HUES6 (cell line): ENCODE measurements at regions not wholly inside any gene's neighbourhood (a gene's known extent, or its start where the extent isn't known, plus 50 kb on each side); places are given as distances from the start of the nearest gene placed in this dataset.

Experiments
- H3K27ac ChIP-seq: 2 replicates; pipeline ENCODE4 v1.7.0; 2013; ENCODE audit warnings: low read depth, mild to moderate bottlenecking, low read length, inconsistent platforms
- H3K27me3 ChIP-seq: 2 replicates; pipeline ENCODE4 v1.6.1; 2013; ENCODE audit warnings: low read length; ENCODE audit not compliant: control insufficient read depth, insufficient read depth
- H3K36me3 ChIP-seq: 2 replicates; pipeline ENCODE4 v1.6.1; 2013; ENCODE audit warnings: low read length; ENCODE audit not compliant: control insufficient read depth, insufficient read depth
- H3K4me1 ChIP-seq: 2 replicates; pipeline ENCODE4 v1.6.1; 2013; ENCODE audit warnings: low read length; ENCODE audit not compliant: control insufficient read depth, insufficient read depth
- H3K4me3 ChIP-seq: 2 replicates; pipeline ENCODE4 v1.5.1; 2013; ENCODE audit warnings: low read depth, low read length
- H3K9ac ChIP-seq: one replicate; pipeline ENCODE4 v1.6.1; 2013; ENCODE audit warnings: mild to moderate bottlenecking, low read length
- H3K9me3 ChIP-seq: 2 replicates; pipeline ENCODE4 v1.6.1; 2013; ENCODE audit warnings: low read depth, low read length; ENCODE audit not compliant: control insufficient read depth, insufficient read depth

GRCh38 chr14:98705871-98706300 is 566.1 kb downstream of the BCL11B start:
- no peaks in the 10 kb centered on the region for H3K9me3 ChIP-seq
- no peak overlapping the region for H3K4me3 ChIP-seq
- no peak overlapping the region for H3K27ac ChIP-seq
- no peak overlapping the region for H3K9ac ChIP-seq
- no peaks in the 10 kb centered on the region for H3K36me3 ChIP-seq
- no peaks in the 10 kb centered on the region for H3K27me3 ChIP-seq
- peaks cover 12% of the 10 kb centered on the region for H3K4me1 ChIP-seq

GRCh38 chr14:98707522-98707921 is 564.5 kb downstream of the BCL11B start:
- peaks cover 12% of the 10 kb centered on the region for H3K4me1 ChIP-seq
- no peak overlapping the region for H3K27ac ChIP-seq
- no peak overlapping the region for H3K9ac ChIP-seq
- H3K36me3 ChIP-seq = no peaks in the 10 kb centered on the region
- no peaks in the 10 kb centered on the region for H3K27me3 ChIP-seq
- no peaks in the 10 kb centered on the region for H3K9me3 ChIP-seq
- H3K4me3 ChIP-seq = no peak overlapping the region

- H3K27me3 ChIP-seq = no peaks in the 10 kb centered on the region
- H3K27ac ChIP-seq = no peak overlapping the region
- peaks cover 12% of the 10 kb centered on the region for H3K4me1 ChIP-seq
- H3K4me3 ChIP-seq = no peak overlapping the region
- H3K9me3 ChIP-seq = no peaks in the 10 kb centered on the region
- H3K9ac ChIP-seq = no peak overlapping the region
- no peaks in the 10 kb centered on the region for H3K36me3 ChIP-seq
These were observed 563.4 kb downstream of the BCL11B start for GRCh38 chr14:98708555-98708954.

GRCh38 chr14:98711453-98711852 is 560.5 kb downstream of the BCL11B start:
- no peaks in the 10 kb centered on the region for H3K9me3 ChIP-seq
- no peaks in the 10 kb centered on the region for H3K36me3 ChIP-seq

GRCh38 chr14:98714626-98715425 is 557.2 kb downstream of the BCL11B start:
- no peak overlapping the region for H3K27ac ChIP-seq
- H3K4me1 ChIP-seq = no peaks in the 10 kb centered on the region
- no peaks in the 10 kb centered on the region for H3K36me3 ChIP-seq
- H3K27me3 ChIP-seq = no peaks in the 10 kb centered on the region
- no peak overlapping the region for H3K4me3 ChIP-seq
- H3K9ac ChIP-seq = no peak overlapping the region
- H3K9me3 ChIP-seq = no peaks in the 10 kb centered on the region

More at GRCh38 chr14:98711453-98711852, 560.5 kb downstream of the BCL11B start:
- H3K27ac ChIP-seq = no peak overlapping the region
- H3K27me3 ChIP-seq = no peaks in the 10 kb centered on the region
- H3K4me1 ChIP-seq = no peaks in the 10 kb centered on the region
- no peak overlapping the region for H3K4me3 ChIP-seq
- H3K9ac ChIP-seq = no peak overlapping the region

- Histone ChIP-seq H3K9me3 (no peaks in the 10 kb centered on the region), H3K4me3 (no peak overlapping the region), H3K4me1 (no peaks in the 10 kb centered on the region), H3K36me3 (no peaks in the 10 kb centered on the region), H3K9ac (no peak overlapping the region), H3K27ac (no peak overlapping the region), H3K27me3 (no peaks in the 10 kb centered on the region)
These were observed 555.9 kb downstream of the BCL11B start for GRCh38 chr14:98716133-98716532.

GRCh38 chr14:98721061-98721460 is 550.9 kb downstream of the BCL11B start:
- Histone ChIP-seq H3K36me3 (no peaks in the 10 kb centered on the region), H3K27ac (no peak overlapping the region), H3K9me3 (no peaks in the 10 kb centered on the region), H3K27me3 (no peaks in the 10 kb centered on the region), H3K4me1 (peaks cover 7% of the 10 kb centered on the region), H3K9ac (no peak overlapping the region), H3K4me3 (no peak overlapping the region)

GRCh38 chr14:98724734-98725133 is 547.3 kb downstream of the BCL11B start:
- no peak overlapping the region for H3K27ac ChIP-seq
- H3K4me1 ChIP-seq = peaks cover 7% of the 10 kb centered on the region
- H3K36me3 ChIP-seq = no peaks in the 10 kb centered on the region
- no peak overlapping the region for H3K9ac ChIP-seq
- H3K27me3 ChIP-seq = no peaks in the 10 kb centered on the region
- H3K9me3 ChIP-seq = no peaks in the 10 kb centered on the region
- no peak overlapping the region for H3K4me3 ChIP-seq

GRCh38 chr14:98725191-98725590 is 546.8 kb downstream of the BCL11B start:
- H3K4me3 ChIP-seq = no peak overlapping the region
- H3K27me3 ChIP-seq = no peaks in the 10 kb centered on the region
- no peaks in the 10 kb centered on the region for H3K9me3 ChIP-seq
- no peaks in the 10 kb centered on the region for H3K36me3 ChIP-seq
- H3K9ac ChIP-seq = no peak overlapping the region
- H3K4me1 ChIP-seq = peaks cover 7% of the 10 kb centered on the region
- H3K27ac ChIP-seq = no peak overlapping the region

- H3K36me3 ChIP-seq = no peaks in the 10 kb centered on the region
- H3K27me3 ChIP-seq = no peaks in the 10 kb centered on the region
- H3K9me3 ChIP-seq = no peaks in the 10 kb centered on the region
- H3K9ac ChIP-seq = no peak overlapping the region
- H3K4me1 ChIP-seq = peaks cover 7% of the 10 kb centered on the region
- no peak overlapping the region for H3K4me3 ChIP-seq
- no peak overlapping the region for H3K27ac ChIP-seq
These were observed 546.3 kb downstream of the BCL11B start for GRCh38 chr14:98725676-98726075.

GRCh38 chr14:98726585-98727405 is 545.2 kb downstream of the BCL11B start:
- H3K27me3 ChIP-seq = no peaks in the 10 kb centered on the region
- no peak overlapping the region for H3K27ac ChIP-seq
- no peaks in the 10 kb centered on the region for H3K36me3 ChIP-seq
- no peak overlapping the region for H3K4me3 ChIP-seq
- H3K9ac ChIP-seq = no peak overlapping the region
- H3K9me3 ChIP-seq = no peaks in the 10 kb centered on the region
- peaks cover 7% of the 10 kb centered on the region for H3K4me1 ChIP-seq
